ENCODE measurements at regions not wholly inside any gene's neighbourhood (a gene's known extent, or its start where the extent isn't known, plus 50 kb on each side); places are given as distances from the start of the nearest gene placed in this dataset.
A peak's percentile ranks its signal among the peaks of the same experiment; 100 is the strongest.

DNA sequence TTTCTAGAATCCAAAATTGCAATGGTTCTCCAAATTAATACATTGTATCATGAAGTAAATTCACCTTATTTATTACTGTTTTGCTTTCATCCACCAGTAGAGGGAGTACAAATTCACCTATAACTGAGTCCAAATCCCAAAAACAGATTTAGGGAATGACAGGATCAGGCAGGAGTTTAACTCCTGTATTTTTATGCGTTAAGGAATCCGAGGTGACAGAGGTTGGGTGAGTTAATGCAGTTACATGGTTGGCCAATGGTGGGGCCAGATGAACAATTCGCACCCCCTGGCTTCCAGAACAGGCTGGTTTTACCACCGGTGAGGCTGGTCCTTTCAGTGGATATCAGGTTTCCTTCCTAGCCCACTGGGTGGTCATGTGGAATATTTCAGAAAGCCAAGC lies 82.4 kb downstream of the MTNR1A start:
- RAD21 ChIA-PET (ENCODE audit: unreplicated experiment) = no interaction called here

More for the DNA sequence above, 82.4 kb downstream of the MTNR1A start:
- ChIA-PET POLR2A (no interaction called here), SMC1A (ENCODE audit: uncharacterized antibody, unreplicated experiment) (interaction anchor here (0.6 to 1.1 kb wide), 3 partner anchors 16 to 1529 kb away, joined by 3 read pairs; no protein-coding TSS in a partner anchor), CTCF (interaction anchor here (1.0 kb wide), 2 partner anchors 9 to 114 kb away, joined by 5 read pairs; no protein-coding TSS in a partner anchor)
- in situ Hi-C loops (cut with MboI) (no loop called here), intact Hi-C loops (cut with micrococcal nuclease; ENCODE audit: unreplicated experiment) (loop anchor here (10.0 kb wide), 1 partner anchor 112 kb away; no protein-coding TSS in a partner anchor)
- H3K4me1 ChIP-seq (ENCODE audit: control insufficient read depth, insufficient read depth, low read length) = no peaks in the 10 kb centered on the region
- FAIRE-seq (no peak), DNase-seq (ENCODE audit: low read depth, low spot score) (no peak), ATAC-seq (no peak)
- H4K20me1 ChIP-seq (ENCODE audit: control insufficient read depth, insufficient read depth) = no peaks in the 10 kb centered on the region
- H3K9ac ChIP-seq (ENCODE audit: control insufficient read depth, insufficient read depth, low read length) = no peak overlapping the region
- H3K4me3 ChIP-seq = no peak overlapping the region
- no peak overlapping the region for H3K27ac ChIP-seq (ENCODE audit: control insufficient read depth, insufficient read depth)
- WGBS (ENCODE audit: insufficient coverage, insufficient replicate concordance, low lambda C conversion rate, missing lambda C conversion rate) = 12% methylated on average over 4 of the region's 4 CpGs
- no peaks in the 10 kb centered on the region for H3K36me3 ChIP-seq (ENCODE audit: control insufficient read depth in 2 of 2, insufficient read depth in 2 of 2, low read length in 1 of 2)
- TF ChIP-seq USF2 (IDR thresholded peaks at IDR 0.05; ENCODE audit: borderline replicate concordance, low read depth, low read length) (no peak), ZSCAN29 (IDR thresholded peaks at IDR 0.05) (no peak), RAD51 (IDR thresholded peaks at IDR 0.05) (no peak)
- TF ChIP-seq, protein P1, sequence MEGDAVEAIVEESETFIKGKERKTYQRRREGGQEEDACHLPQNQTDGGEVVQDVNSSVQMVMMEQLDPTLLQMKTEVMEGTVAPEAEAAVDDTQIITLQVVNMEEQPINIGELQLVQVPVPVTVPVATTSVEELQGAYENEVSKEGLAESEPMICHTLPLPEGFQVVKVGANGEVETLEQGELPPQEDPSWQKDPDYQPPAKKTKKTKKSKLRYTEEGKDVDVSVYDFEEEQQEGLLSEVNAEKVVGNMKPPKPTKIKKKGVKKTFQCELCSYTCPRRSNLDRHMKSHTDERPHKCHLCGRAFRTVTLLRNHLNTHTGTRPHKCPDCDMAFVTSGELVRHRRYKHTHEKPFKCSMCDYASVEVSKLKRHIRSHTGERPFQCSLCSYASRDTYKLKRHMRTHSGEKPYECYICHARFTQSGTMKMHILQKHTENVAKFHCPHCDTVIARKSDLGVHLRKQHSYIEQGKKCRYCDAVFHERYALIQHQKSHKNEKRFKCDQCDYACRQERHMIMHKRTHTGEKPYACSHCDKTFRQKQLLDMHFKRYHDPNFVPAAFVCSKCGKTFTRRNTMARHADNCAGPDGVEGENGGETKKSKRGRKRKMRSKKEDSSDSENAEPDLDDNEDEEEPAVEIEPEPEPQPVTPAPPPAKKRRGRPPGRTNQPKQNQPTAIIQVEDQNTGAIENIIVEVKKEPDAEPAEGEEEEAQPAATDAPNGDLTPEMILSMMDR (IDR thresholded peaks at IDR 0.05 in 2 of 3, conservative IDR thresholded peaks at IDR 0.05 in 1 of 3; ENCODE audit: control insufficient read depth in 2 of 3, extremely low read depth in 1 of 3, insufficient read depth in 1 of 3, low read depth in 3 of 3, low read length in 3 of 3) = peak in 2 of 3 experiments; percentile 8 to 14; a peak in 1 of 6 replicates
- no peak overlapping the region for H2AFZ ChIP-seq (ENCODE audit: control insufficient read depth, low read depth, low read length)
- H3K79me2 ChIP-seq (ENCODE audit: control insufficient read depth, insufficient read depth, low read length) = no peaks in the 10 kb centered on the region
- no peak overlapping the region for H3K4me2 ChIP-seq (ENCODE audit: control insufficient read depth, insufficient read depth)
- BruUV-seq (replicated peaks) = no TSS peak
- H3K9me3 ChIP-seq (replicated peaks; ENCODE audit: control insufficient read depth, insufficient read depth, low read length) = no peaks in the 10 kb centered on the region
- H3K27me3 ChIP-seq (replicated peaks in 1 of 2; ENCODE audit: control insufficient read depth in 2 of 2, insufficient read depth in 2 of 2, low read length in 1 of 2) = no peaks in the 10 kb centered on the region

All from GM12878 (cell line).